Fibroblast of the aortic adventitia (primary cell): ENCODE measurements at regions not wholly inside any gene's neighbourhood (a gene's known extent, or its start where the extent isn't known, plus 50 kb on each side); places are given as distances from the start of the nearest gene placed in this dataset.

Source experiments
- DNase-seq: peaks from one replicate; pipeline ENCODE4 v3.0.0-alpha.2; 2010; ENCODE audit warnings: low read depth
- H3K4me3 ChIP-seq: 2 replicates; pipeline ENCODE4 v1.5.1; 2011; ENCODE audit warnings: low read depth, mild to moderate bottlenecking, control low read depth, low read length, moderate library complexity
- TF ChIP-seq, protein P1 (sequence below): IDR thresholded peaks from 2 replicates; pipeline ENCODE4 v1.5.1; 2011; ENCODE audit warnings: mild to moderate bottlenecking, low read length, control low read depth, inconsistent platforms; ENCODE audit not compliant: insufficient read depth

DNA sequence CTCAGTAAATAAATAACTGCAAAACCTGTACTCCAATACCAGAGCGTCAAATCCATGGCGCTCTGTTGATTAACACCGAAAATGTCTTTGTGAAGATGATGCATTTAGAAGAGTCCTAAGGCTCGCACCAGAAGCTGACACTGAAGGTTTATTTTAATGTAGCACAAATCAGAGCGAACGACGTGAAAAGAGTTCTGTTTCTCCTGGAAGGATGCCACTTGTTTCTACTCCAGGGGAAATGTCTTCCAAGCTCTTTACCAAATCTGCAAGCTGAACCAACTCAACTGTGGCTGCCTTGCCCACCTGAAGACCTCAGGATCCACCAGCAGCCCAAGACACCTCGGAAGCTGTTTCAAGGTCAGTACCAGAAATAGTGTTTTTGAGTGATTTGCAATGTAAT, 194.4 kb upstream of the MAF start:
- no peak for DNase-seq
- TF ChIP-seq, protein P1, sequence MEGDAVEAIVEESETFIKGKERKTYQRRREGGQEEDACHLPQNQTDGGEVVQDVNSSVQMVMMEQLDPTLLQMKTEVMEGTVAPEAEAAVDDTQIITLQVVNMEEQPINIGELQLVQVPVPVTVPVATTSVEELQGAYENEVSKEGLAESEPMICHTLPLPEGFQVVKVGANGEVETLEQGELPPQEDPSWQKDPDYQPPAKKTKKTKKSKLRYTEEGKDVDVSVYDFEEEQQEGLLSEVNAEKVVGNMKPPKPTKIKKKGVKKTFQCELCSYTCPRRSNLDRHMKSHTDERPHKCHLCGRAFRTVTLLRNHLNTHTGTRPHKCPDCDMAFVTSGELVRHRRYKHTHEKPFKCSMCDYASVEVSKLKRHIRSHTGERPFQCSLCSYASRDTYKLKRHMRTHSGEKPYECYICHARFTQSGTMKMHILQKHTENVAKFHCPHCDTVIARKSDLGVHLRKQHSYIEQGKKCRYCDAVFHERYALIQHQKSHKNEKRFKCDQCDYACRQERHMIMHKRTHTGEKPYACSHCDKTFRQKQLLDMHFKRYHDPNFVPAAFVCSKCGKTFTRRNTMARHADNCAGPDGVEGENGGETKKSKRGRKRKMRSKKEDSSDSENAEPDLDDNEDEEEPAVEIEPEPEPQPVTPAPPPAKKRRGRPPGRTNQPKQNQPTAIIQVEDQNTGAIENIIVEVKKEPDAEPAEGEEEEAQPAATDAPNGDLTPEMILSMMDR: no peak
- H3K4me3 ChIP-seq: no peak overlapping the region

DNA sequence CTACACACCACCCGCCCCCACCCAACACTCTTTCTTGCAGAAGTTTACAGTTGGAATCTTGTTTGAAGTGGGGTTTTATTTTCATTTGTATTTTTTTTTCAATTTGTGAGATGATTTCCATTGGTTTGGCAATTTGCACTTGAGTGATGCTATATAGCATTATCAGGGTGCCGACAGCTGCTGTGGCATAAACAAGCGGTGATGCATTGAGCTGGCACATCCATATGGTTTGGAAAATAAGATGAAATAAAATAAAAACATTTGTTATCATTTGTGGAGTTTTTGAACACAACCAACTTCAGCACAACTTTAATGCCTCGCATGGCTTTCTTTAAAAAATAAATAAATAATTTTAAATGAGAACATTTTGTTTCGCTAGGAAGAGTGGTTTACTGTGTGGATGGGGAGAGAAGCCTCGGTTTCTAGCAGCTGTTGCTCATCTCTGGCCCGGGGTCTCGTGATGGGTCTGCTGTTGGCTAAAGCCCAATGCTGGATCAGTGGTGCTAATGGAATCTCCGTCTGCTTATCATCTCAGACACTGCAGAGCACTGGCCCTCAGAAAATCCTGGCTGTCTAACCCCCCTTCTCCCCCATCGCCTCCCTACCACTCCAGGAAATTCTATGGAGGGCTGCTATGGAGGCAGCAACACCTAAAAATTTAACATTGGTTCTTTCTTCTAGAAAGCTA, 192.3 kb upstream of the MAF start:
- no peak for DNase-seq
- H3K4me3 ChIP-seq: no peak overlapping the region
- TF ChIP-seq, protein P1: no peak

DNA sequence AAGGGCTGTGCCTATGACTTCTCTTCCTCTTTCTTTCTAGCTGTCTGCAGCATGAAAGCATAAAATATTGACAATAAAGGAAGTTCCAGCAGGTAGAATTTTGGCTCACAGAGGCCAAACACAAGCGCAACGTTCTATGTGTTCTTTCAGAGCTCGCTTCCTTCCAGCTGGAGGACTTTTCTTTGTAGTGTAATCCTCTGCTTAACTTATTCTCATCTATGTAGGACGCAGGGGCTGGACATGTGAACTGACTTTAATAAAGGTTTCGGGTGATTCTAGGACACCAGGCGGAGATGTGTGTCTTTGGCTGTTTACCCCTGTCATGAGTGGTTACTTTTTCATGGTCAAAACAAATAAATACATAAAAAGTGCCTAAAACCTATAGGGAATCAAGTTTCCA, 191.5 kb upstream of the MAF start:
- TF ChIP-seq, protein P1: no peak
- no peak for DNase-seq
- no peak overlapping the region for H3K4me3 ChIP-seq

DNA sequence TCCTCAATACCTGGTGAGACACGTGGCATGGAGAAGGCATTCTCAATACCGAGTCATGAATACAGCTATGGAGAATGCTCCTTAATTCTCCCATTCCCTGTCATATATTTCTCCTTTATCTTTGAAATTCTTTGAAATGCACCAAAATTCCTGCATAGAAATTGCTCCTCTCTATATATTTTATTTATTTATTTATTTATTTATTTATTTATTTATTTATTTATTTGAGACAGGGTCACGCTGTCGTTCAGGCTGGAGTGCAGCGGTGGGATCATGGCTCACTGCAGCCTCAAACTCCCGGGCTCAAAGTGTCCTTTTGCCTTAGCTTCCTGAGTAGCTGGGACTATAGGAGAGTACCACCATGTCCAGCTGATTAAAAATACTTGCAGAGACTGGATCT, 190.3 kb upstream of the MAF start:
- TF ChIP-seq, protein P1: no peak
- DNase-seq: no peak
- H3K4me3 ChIP-seq: no peak overlapping the region

DNA sequence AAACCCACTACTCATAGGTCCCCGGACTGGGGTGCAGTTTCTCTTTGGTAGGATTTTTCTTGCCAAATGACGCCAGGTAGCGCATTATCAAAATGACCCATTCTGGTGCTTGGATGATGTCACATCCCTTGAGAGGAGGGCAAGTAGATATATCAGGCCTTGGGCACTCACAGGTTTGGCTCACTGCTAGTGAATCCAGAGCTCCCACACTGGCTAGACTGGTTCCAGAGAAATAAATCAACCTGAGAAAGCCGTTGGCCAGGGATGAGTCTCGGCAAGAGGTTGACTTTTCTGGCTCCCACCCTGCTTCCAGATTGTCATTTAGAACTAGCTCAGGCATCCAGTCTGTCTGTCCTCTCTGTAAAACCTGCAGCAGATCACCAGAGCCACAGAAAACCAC, 188.4 kb upstream of the MAF start:
- DNase-seq: no peak
- TF ChIP-seq, protein P1: no peak
- H3K4me3 ChIP-seq: no peak overlapping the region

DNA sequence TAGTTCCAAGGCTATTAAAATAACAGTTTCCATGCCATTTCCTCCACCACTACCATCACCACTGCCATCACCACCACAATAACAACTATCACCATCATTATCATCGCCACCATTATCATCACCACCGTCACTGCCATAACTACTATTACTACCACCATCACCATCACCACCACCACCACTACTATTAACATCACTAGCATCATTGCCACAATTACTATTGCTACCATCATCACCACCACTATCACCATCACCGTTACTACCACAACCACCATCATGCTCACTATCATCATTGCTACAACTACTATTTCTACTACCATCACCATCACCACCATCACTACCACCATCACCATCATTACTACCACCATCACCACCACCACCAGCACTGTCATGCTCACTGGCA, 185.9 kb upstream of the MAF start:
- no peak for DNase-seq
- TF ChIP-seq, protein P1: no peak

DNA sequence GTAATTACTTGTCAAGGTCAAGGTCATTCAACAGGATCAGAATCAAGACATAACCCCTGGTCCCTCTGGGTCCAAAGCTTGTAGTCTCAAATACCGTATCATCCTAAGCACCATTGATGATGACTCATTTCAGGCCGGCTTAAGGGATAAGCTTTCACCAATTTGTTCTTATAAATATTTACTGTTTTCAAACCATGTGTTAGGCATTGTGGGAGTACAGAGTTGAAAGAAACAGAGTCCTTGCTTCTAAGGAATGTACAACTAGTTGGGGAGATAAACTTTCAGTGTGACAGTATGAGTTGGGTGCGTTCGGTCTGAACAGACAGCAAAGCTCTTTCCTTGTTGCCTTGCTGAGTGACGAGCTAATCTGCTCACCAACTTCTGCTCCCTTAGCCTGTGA, 183.5 kb upstream of the MAF start:
- H3K4me3 ChIP-seq: no peak overlapping the region
- DNase-seq: no peak
- TF ChIP-seq, protein P1: no peak

More for the DNA sequence above, 185.9 kb upstream of the MAF start:
- H3K4me3 ChIP-seq: no peak overlapping the region
